GM12878 (cell line): ENCODE measurements at regions not wholly inside any gene's neighbourhood (a gene's known extent, or its start where the extent isn't known, plus 50 kb on each side); places are given as distances from the start of the nearest gene placed in this dataset.

Experiments used
- ATAC-seq: fragments of 200-7000 bp; cut with Tn5 transposase; 3 replicates; pipeline ENCODE4 v1.9.1; 2020; ENCODE audit warnings: mild to moderate bottlenecking, moderate library complexity
- BruUV-seq: library from RNA; stranded (reverse); fragments of 400-500 nt; replicated peaks from 2 replicates; lab custom pipeline; 2021; lab: Mats Ljungman, UMichigan
- CTCF ChIA-PET: fragments of 300-600 bp; sonication (Branson Sonifier 250); formaldehyde crosslinking; extraction: SDS; loops from one replicate; lab custom pipeline; 2021; ENCODE audit warnings: inconsistent platforms; lab: Yijun Ruan, JAX
- POLR2A ChIA-PET: fragments of 350-600 bp; formaldehyde crosslinking; extraction: SDS; loops from one replicate; lab custom pipeline; 2021; ENCODE audit warnings: inconsistent platforms; lab: Charles Lee
- RAD21 ChIA-PET: fragments of 300-600 bp; sonication (Branson Sonifier 250); formaldehyde crosslinking; loops from one replicate; lab custom pipeline; 2023; ENCODE audit warnings: antibody characterized with exemption; ENCODE audit not compliant: unreplicated experiment; lab: Charles Lee
- SMC1A ChIA-PET: fragments of 300-600 bp; sonication (Branson Sonifier 250); formaldehyde crosslinking; loops from one replicate; lab custom pipeline; 2023; ENCODE audit not compliant: unreplicated experiment, uncharacterized antibody; lab: Charles Lee
- DNase-seq: peaks from one replicate; pipeline ENCODE4 v3.0.0-alpha.2; 2011; ENCODE audit warnings: low read depth, low spot score
- FAIRE-seq: peaks from 3 replicates; lab custom pipeline; 2011; peaks lifted over from hg19 to GRCh38; lab: Jason Lieb, UNC
- H2AFZ ChIP-seq: 2 replicates; pipeline ENCODE4 v1.6.0; 2011; ENCODE audit warnings: low read depth, low read length, control low read depth; ENCODE audit not compliant: control insufficient read depth
- H3K27ac ChIP-seq: 2 replicates; pipeline ENCODE4 v1.5.1; 2011; ENCODE audit warnings: control low read depth; ENCODE audit not compliant: control insufficient read depth, insufficient read depth
- H3K27me3 ChIP-seq, 2 experiments: replicated peaks in 1 of 2; 2 replicates each; pipeline versions ENCODE4 v1.6.0 to v1.6.1; 2011; ENCODE audit warnings: low read length in 1 of 2; ENCODE audit not compliant: control insufficient read depth in 2 of 2, insufficient read depth in 2 of 2
- H3K36me3 ChIP-seq, 2 experiments: 2 replicates each; pipeline ENCODE4 v1.5.1; 2011; ENCODE audit warnings: low read length in 1 of 2; ENCODE audit not compliant: control insufficient read depth in 2 of 2, insufficient read depth in 2 of 2
- H3K4me1 ChIP-seq: 2 replicates; pipeline ENCODE4 v1.6.1; 2011; ENCODE audit warnings: mild to moderate bottlenecking, low read length, moderate library complexity, mixed read lengths; ENCODE audit not compliant: control insufficient read depth, insufficient read depth
- H3K4me2 ChIP-seq: 2 replicates; pipeline ENCODE4 v1.6.0; 2011; ENCODE audit warnings: control low read depth; ENCODE audit not compliant: control insufficient read depth, insufficient read depth
- H3K4me3 ChIP-seq: fragments of 200-600 bp; sonication (generic); 2 replicates; pipeline ENCODE4 v1.5.1; 2016
- H3K79me2 ChIP-seq: 2 replicates; pipeline ENCODE4 v1.6.0; 2011; ENCODE audit warnings: low read length; ENCODE audit not compliant: control insufficient read depth, insufficient read depth
- H3K9ac ChIP-seq: 2 replicates; pipeline ENCODE4 v1.8.0; 2011; ENCODE audit warnings: low read length, control low read depth, mixed read lengths; ENCODE audit not compliant: control insufficient read depth, insufficient read depth
- H3K9me3 ChIP-seq: replicated peaks from 3 replicates; pipeline ENCODE4 v1.5.1; 2011; ENCODE audit warnings: mild to moderate bottlenecking, low read length; ENCODE audit not compliant: control insufficient read depth, insufficient read depth
- H4K20me1 ChIP-seq: 2 replicates; pipeline ENCODE4 v1.6.0; 2011; ENCODE audit not compliant: control insufficient read depth, insufficient read depth
- BCL3 ChIP-seq: IDR thresholded peaks from 2 replicates; pipeline ENCODE4 v1.6.1; 2011; ENCODE audit warnings: borderline replicate concordance, low read depth, mild to moderate bottlenecking, moderate library complexity, low read length; ENCODE audit not compliant: insufficient read depth, poor library complexity, severe bottlenecking
- CREB1 ChIP-seq: IDR thresholded peaks from 2 replicates; pipeline ENCODE4 v1.6.1; 2012; ENCODE audit warnings: low read depth, mild to moderate bottlenecking, inconsistent platforms
- CTCF ChIP-seq, 3 experiments: IDR thresholded peaks in 2 of 3; conservative IDR thresholded peaks in 1 of 3; 2 replicates each; pipeline ENCODE4 v1.5.1; 2011; ENCODE audit warnings: low read depth in 3 of 3, low read length in 3 of 3, mild to moderate bottlenecking in 3 of 3, control low read depth in 2 of 3, moderate library complexity in 2 of 3, inconsistent platforms in 1 of 3, mixed read lengths in 1 of 3; ENCODE audit not compliant: control insufficient read depth in 2 of 3, insufficient read depth in 1 of 3; ENCODE audit errors: extremely low read depth in 1 of 3
- HDAC6 ChIP-seq: fragments of 200-600 bp; sonication (generic); IDR thresholded peaks from one replicate; pipeline ENCODE4 v1.8.0; 2017; ENCODE audit warnings: antibody characterized with exemption; ENCODE audit not compliant: unreplicated experiment
- KDM1A ChIP-seq: fragments of 200-600 bp; sonication (generic); IDR thresholded peaks from 2 replicates; pipeline ENCODE4 v1.6.1; 2016; ENCODE audit warnings: borderline replicate concordance
- KLF5 ChIP-seq: fragments of 450-650 bp; IDR thresholded peaks from 2 replicates; pipeline ENCODE4 v1.6.1; 2014; ENCODE audit warnings: mild to moderate bottlenecking; ENCODE audit not compliant: partially characterized antibody
- MEF2B ChIP-seq: fragments of 450-650 bp; IDR thresholded peaks from 2 replicates; pipeline ENCODE4 v1.6.1; 2018; ENCODE audit warnings: mild to moderate bottlenecking, moderate library complexity; ENCODE audit not compliant: partially characterized antibody, poor library complexity, severe bottlenecking
- MXI1 ChIP-seq: fragments of 150-350 bp; IDR thresholded peaks from 2 replicates; pipeline ENCODE4 v1.6.1; 2011; ENCODE audit warnings: low read depth, mild to moderate bottlenecking, inconsistent platforms, low read length, improper control_type of control experiment
- NR2C2 ChIP-seq: IDR thresholded peaks from 2 replicates; pipeline ENCODE4 v1.6.1; 2011; ENCODE audit warnings: borderline replicate concordance, low read depth; ENCODE audit not compliant: control insufficient read depth, insufficient read length
- POU2F2 ChIP-seq: IDR thresholded peaks from 3 replicates; pipeline ENCODE4 v1.6.1; 2011; ENCODE audit warnings: low read depth, mild to moderate bottlenecking, low read length, borderline replicate concordance
- RB1 ChIP-seq: fragments of 450-650 bp; formaldehyde crosslinking; IDR thresholded peaks from 2 replicates; pipeline ENCODE4 v1.6.1; 2017; ENCODE audit warnings: mild to moderate bottlenecking, borderline replicate concordance
- SMAD1 ChIP-seq: fragments of 450-650 bp; IDR thresholded peaks from 2 replicates; pipeline ENCODE4 v1.6.1; 2018; ENCODE audit warnings: mild to moderate bottlenecking, low read depth; ENCODE audit not compliant: partially characterized antibody
- SRF ChIP-seq, 2 experiments: IDR thresholded peaks; 2 replicates each; pipeline ENCODE4 v1.6.1; 2011; ENCODE audit warnings: low read depth in 2 of 2, low read length in 2 of 2, mild to moderate bottlenecking in 1 of 2, moderate library complexity in 1 of 2
- TCF3 ChIP-seq: IDR thresholded peaks from 2 replicates; pipeline ENCODE4 v1.6.1; 2012; ENCODE audit warnings: low read depth, mild to moderate bottlenecking, low read length, borderline replicate concordance; ENCODE audit not compliant: insufficient read depth
- ZNF207 ChIP-seq: fragments of 450-650 bp; IDR thresholded peaks from 2 replicates; pipeline ENCODE4 v1.6.1; 2014; ENCODE audit warnings: antibody characterized with exemption, mild to moderate bottlenecking, borderline replicate concordance
- ZNF384 ChIP-seq: IDR thresholded peaks from 2 replicates; pipeline ENCODE4 v1.6.1; 2012; ENCODE audit warnings: low read depth, mild to moderate bottlenecking, low read length, improper control_type of control experiment, borderline replicate concordance
- ZNF592 ChIP-seq: fragments of 450-650 bp; IDR thresholded peaks from 2 replicates; pipeline ENCODE4 v1.6.1; 2017; ENCODE audit warnings: mild to moderate bottlenecking, moderate library complexity
- WGBS: methylation state at CpG from one replicate; pipeline ENCODE4 v1.1.6; 2016; ENCODE audit warnings: low lambda C conversion rate; ENCODE audit not compliant: insufficient replicate concordance, insufficient coverage; ENCODE audit errors: missing lambda C conversion rate; 5-methylcytosine and 5-hydroxymethylcytosine counted together
- in situ Hi-C: fragments of 300-500 bp; cut with MboI; formaldehyde crosslinking; loops from 9 replicates; pipeline ENCODE4 v1.14.3; 2018; ENCODE audit warnings: mixed read lengths
- intact Hi-C: fragments of 100-400 bp; cut with micrococcal nuclease; formaldehyde crosslinking; loops from one replicate; pipeline ENCODE4 v1.14.2; 2022; ENCODE audit not compliant: unreplicated experiment

- no peak for TF ChIP-seq BCL3
- TF ChIP-seq SMAD1 = no peak
- no peak for TF ChIP-seq MXI1
- no peak for TF ChIP-seq ZNF592
- no peak for TF ChIP-seq SRF (IDR thresholded peaks at IDR 0.05; ENCODE audit: low read depth in 2 of 2, low read length in 2 of 2)
- TF ChIP-seq ZNF384 = no peak
- no peak for TF ChIP-seq NR2C2
Observed at GRCh38 chr9:107068581-107068980, 205.6 kb downstream of the ZNF462 start (continued).

GRCh38 chr9:107070586-107070985 lies 207.6 kb downstream of the ZNF462 start:
- SMC1A ChIA-PET = interaction anchor here (0.8 to 1.3 kb wide), 4 partner anchors 11 to 51 kb away, joined by 3 to 7 read pairs (median 3); no protein-coding TSS in a partner anchor
- Histone ChIP-seq H3K9me3 (no peaks in the 10 kb centered on the region; the same call in 2 of the 3 replicates), H4K20me1 (no peaks in the 10 kb centered on the region), H3K36me3 (no peaks in the 10 kb centered on the region), H3K9ac (no peak overlapping the region), H3K27ac (no peak overlapping the region), H3K79me2 (no peaks in the 10 kb centered on the region), H2AFZ (no peak overlapping the region), H3K4me1 (no peaks in the 10 kb centered on the region), H3K27me3 (no peaks in the 10 kb centered on the region; a peak in 1 of 4 replicates), H3K4me2 (no peak overlapping the region), H3K4me3 (no peak overlapping the region)
- RAD21 ChIA-PET = no interaction called here
- DNase-seq (no peak), FAIRE-seq (no peak), ATAC-seq (no peak)
- CTCF ChIA-PET = no interaction called here
- in situ Hi-C loops = no loop called here
- no TSS peak for BruUV-seq
- POLR2A ChIA-PET = no interaction called here
- 0% methylated on average over 1 of the region's 1 CpG for WGBS
- intact Hi-C loops = no loop called here
- TF ChIP-seq KDM1A (no peak), ZNF207 (no peak), POU2F2 (no peak), CREB1 (no peak), TCF3 (no peak), KLF5 (no peak), CTCF (IDR thresholded peaks at IDR 0.05 in 2 of 3, conservative IDR thresholded peaks at IDR 0.05 in 1 of 3; ENCODE audit: control insufficient read depth in 2 of 3, extremely low read depth in 1 of 3, insufficient read depth in 1 of 3, low read depth in 3 of 3, low read length in 3 of 3) (no peak), MEF2B (no peak), RB1 (no peak), HDAC6 (no peak)
